Activated CD8-positive, alpha-beta memory T cell treated with anti-CD3 and anti-CD28 coated beads for 48 hours (primary cell): ENCODE measurements at regions not wholly inside any gene's neighbourhood (a gene's known extent, or its start where the extent isn't known, plus 50 kb on each side); places are given as distances from the start of the nearest gene placed in this dataset.

ENCODE experiments used
- DNase-seq, 3 experiments: peaks; one replicate each; pipeline ENCODE4 v3.0.0-alpha.2; 2020; ENCODE audit warnings: low read depth in 2 of 3, low spot score in 2 of 3

- no peak for DNase-seq
These were observed 58.5 kb downstream of the PSMG1 start for GRCh38 chr21:39124681-39125251.

DNA sequence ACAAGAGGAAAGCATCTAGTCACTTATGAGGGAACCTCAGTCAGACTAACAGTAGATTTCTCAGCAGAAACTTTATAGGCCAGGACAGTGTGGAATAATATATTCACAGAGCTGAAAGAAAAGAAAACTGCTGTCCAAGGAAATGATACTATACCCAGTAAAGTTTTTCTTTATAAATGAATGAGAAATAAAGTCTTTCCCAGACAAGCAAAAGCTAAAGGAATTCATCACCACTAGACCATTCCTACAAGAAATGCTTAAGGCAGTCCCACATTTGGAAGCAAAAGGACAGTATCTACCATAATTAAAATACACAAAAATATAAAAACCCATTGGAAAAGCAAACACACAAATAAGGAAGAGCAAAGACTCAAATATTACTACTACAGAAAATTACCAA lies 59.9 kb downstream of the PSMG1 start:
- DNase-seq, result no peak

- no peak for DNase-seq
These were observed 61.5 kb downstream of the PSMG1 start for GRCh38 chr21:39121600-39122355.

- no peak for DNase-seq
These were observed 62.2 kb downstream of the PSMG1 start for GRCh38 chr21:39120876-39121599.

GRCh38 chr21:39119891-39120290 lies 63.4 kb downstream of the PSMG1 start:
- no peak for DNase-seq

DNA sequence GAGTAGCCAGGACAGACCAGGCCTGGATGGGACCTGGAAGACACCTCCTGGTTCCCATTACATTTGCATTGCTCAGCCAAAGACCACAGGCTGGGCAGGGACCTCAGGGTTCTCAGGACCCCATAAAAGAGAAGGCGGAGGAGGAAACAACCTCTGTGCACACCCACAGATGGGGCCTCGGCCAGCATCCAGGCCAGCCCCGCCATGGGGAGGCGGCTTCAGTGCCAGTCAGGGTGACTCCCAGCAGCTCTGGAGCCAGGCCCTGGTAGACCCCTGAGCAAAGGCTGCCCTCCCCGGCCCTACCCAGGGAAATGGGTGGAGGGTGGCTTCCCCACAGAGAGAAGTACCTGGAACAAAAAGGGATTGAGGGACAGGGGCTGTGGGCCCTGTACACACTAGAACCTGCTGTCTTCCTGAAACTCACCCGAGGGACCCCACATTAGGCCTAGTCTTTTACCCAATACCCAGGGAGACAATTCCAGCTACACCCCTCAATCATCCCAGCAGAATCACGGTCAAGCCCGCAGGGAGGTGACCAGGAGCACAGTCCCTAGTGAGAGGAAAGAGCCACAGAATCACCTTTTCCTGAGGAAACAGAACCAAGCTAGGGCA lies 64.5 kb downstream of the PSMG1 start:
- no peak for DNase-seq

DNA sequence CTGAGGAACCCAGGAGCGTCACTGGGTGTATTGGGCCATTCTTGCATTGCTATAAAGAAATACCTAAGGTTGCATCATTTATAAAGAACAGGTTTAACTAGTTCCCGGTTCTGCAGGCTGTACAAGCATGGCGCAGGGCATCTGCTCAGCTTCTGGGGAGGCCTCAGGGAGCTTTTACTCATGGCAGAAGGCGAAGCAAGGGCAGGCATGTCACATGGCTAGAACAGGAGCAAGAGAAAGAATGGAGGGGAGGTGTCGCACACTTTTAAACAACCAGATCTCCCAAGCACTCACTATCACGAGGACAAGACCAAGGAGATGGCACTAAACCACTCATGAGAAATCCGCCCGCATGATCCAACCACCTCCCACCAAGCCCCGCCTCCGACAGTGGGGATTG lies 65.2 kb downstream of the PSMG1 start:
- no peak for DNase-seq

GRCh38 chr21:39117440-39117970 lies 65.7 kb downstream of the PSMG1 start:
- DNase-seq, result no peak

DNA sequence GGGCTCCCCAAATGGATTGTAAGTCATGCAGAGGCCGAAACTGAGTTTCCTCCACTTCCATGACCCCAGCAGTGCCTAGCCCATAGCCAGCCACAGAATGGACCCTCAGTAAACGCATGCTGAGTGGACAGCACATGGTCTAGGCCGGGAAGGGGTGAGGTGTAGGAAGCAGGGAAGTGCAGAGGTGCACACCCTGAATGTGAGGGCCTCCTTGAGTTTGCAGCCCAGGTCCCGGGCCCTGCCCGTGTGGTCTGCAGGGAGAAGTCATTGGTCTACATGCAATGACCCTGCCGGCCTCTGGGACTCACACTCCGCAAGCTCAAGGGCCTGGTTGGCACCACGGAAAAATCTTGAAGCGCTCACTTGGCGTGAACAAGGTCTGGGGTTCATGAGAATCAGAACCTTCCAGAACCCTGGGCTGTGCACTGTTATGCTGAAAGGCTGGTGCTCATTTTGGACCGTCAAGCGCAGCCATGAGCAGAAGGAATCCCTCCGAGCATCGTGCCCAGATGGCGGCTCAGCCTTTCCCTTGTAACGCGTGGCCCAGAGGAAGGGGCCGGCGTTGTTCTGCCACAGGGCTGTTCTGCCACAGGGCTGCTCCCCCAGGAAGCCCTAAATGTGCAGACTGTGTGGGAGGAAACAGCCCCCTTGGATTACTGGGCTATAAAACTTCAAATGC lies 66.4 kb downstream of the PSMG1 start:
- no peak for DNase-seq

DNA sequence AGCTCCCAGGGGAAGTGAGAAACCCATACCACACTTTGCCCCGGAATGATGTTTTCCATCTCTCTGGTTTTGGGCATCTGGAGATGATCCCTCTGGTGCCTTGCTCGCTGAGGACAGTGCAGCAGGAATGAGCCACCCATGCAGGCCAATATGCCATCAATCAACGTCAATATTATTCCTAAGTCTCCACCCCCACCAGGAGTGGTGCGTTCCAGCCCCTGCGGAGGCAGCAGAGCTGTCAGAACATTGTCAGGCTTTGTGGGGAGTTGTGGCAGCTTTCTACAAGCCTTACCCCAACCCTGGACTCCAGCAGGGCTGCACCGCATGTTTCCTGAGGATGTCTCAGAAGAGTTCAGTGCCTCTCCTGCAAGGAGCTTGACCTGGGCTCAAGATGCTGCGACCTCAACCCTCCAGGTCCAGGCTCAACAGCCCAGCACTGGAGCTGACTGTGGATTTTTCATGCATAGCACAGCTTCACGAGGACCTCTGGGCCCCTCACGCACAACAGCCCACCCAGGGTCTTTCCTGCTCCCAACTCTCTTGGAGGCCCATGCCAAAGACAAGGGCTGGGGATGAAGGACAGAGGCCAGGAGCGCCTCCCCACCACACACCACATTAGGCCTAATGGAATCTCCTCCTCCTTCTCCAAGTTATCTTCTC lies 67.5 kb downstream of the PSMG1 start:
- DNase-seq, result no peak

DNA sequence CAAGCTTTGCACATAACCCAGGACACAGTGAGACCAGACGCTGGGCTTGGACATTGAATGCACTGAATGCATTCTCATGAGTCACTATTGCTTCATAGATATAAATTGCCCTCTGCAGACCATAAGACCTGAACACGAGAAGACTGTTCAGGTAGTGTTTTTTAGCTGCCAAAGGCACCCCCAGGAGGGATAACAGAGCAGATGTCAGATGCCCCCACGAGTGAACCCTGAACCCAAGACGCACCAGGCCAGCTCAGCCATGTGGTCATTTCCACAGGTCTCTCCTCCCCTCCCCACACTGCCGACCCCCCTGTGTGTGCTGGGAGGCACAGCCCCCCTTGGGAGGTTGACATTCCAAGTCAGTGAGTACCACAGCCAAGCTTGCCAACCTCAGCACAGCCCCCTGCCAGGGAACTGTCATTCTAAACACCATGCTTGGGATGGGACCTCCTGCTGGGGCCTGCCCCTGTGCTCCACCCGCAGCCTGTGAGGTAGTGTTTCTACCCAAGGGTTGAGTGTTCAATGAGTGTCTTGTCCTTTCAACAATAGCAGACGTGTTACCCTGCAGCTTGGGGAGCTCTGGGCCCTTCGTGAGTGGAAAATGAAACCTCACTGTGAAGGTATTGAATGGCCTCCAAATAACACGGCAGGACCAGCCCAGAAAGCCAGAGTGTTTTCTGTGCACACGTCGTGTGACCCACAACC lies 68.2 kb downstream of the PSMG1 start:
- no peak for DNase-seq

- DNase-seq, result no peak
These were observed 71.2 kb downstream of the PSMG1 start for GRCh38 chr21:39111931-39112550.

GRCh38 chr21:39110431-39110830 lies 72.8 kb downstream of the PSMG1 start:
- no peak for DNase-seq

GRCh38 chr21:39109596-39110210 lies 73.5 kb downstream of the PSMG1 start:
- no peak for DNase-seq

- no peak for DNase-seq
These were observed 74.1 kb downstream of the PSMG1 start for GRCh38 chr21:39109163-39109530.

DNA sequence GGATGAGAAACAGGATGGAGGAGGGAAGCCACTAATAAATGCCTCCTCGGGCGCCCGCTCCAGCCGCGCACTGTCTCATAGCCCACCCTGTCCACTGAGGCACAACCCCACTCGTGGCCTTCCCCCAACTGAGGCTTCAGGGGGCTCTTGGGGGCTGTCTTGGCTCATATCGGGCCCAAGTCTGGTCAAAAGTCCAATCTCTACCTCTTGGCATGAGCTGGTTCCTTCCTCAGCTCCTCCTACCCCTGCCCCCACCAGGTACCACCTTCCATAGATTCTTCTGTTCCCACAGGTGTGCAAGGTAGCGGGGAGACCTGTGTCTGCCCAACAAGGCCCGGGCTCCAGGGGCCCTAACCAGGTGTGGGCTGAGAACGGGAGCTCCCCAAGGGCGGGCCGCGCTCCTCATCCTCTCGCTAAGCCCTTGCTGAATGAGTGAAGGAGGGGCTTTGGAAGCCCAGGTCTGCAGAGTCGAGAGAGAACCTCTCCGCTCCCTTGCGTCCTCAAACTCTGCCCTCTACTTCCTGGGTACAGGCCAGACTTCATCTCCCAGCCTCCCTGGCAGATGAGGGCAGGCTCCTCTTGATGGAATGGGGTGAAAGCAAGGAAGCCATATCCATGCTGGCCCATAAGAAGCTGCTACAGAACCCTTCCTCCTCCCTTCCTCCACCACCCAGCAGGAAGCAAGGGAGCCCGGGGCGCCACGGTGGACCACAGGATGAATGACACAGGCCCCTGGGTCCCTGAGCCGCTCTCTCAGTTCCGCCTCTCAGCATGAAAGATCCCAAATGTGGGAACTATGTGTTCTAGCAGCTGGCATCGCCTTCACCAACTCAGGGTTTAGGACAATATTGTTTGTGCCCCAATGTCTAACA lies 74.7 kb downstream of the PSMG1 start:
- no peak for DNase-seq

DNA sequence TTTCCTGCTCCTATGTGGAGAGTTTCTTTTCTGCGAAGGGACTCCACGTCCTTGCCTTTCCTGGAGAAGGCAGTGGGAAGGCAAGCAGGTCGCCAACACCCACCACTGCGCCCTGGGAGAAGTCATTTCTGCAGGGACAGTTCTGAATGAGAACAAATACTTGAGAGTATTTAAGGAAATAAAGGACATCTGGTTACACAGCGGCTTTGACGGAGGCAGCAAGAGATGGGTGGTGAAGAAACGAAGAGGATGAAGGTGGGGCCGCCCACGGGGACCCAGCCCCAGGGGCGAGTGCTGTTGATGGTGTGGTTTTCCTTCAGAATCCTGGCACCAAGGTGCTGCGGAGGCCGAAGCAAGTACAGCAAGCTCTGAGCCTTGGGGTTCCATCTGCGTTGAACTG lies 75.5 kb downstream of the PSMG1 start:
- no peak for DNase-seq

- DNase-seq, result no peak
These were observed 76.3 kb downstream of the PSMG1 start for GRCh38 chr21:39106881-39107462.
